NCI-H526 (cell line): ENCODE measurements at regions not wholly inside any gene's neighbourhood (a gene's known extent, or its start where the extent isn't known, plus 50 kb on each side); places are given as distances from the start of the nearest gene placed in this dataset.
"Not testable (repeated sequence)": the region's sequence is repeated elsewhere in the genome, so short reads cannot be mapped to it uniquely, and the experiment has no call there.

ENCODE experiments used
- DNase-seq, 2 experiments: peaks; one replicate each; lab custom pipeline; 2025; lab: John Stamatoyannopoulos, UW

- no peak for DNase-seq
Observed at GRCh38 chr6:137969874-137970273, 102.8 kb downstream of the TNFAIP3 start.

- no peak for DNase-seq
Observed at GRCh38 chr6:137970368-137970767, 103.3 kb downstream of the TNFAIP3 start.

GRCh38 chr6:137973201-137973600 lies 106.1 kb downstream of the TNFAIP3 start:
- no peak for DNase-seq

GRCh38 chr6:137975188-137975940 lies 108.3 kb downstream of the TNFAIP3 start:
- DNase-seq: no peak

- DNase-seq: no peak
Observed at GRCh38 chr6:137976430-137976829, 109.4 kb downstream of the TNFAIP3 start.

- no peak for DNase-seq
Observed at GRCh38 chr6:137977206-137977605, 110.1 kb downstream of the TNFAIP3 start.

GRCh38 chr6:137977814-137978213 lies 110.8 kb downstream of the TNFAIP3 start:
- no peak for DNase-seq

GRCh38 chr6:137978252-137978896 lies 111.3 kb downstream of the TNFAIP3 start:
- no peak for DNase-seq

- DNase-seq: not testable (repeated sequence)
Observed at GRCh38 chr6:137979263-137979662, 112.2 kb downstream of the TNFAIP3 start.

GRCh38 chr6:137980777-137981176 lies 113.7 kb downstream of the TNFAIP3 start:
- no peak for DNase-seq

- no peak for DNase-seq
Observed at GRCh38 chr6:137981758-137982157, 114.7 kb downstream of the TNFAIP3 start.

GRCh38 chr6:137982418-137983189 lies 115.5 kb downstream of the TNFAIP3 start:
- no peak for DNase-seq

- DNase-seq: no peak
Observed at GRCh38 chr6:137983269-137983668, 116.2 kb downstream of the TNFAIP3 start.

GRCh38 chr6:137989664-137990063 lies 117.6 kb downstream of the PERP start:
- no peak for DNase-seq

GRCh38 chr6:137995371-137995770 lies 111.8 kb downstream of the PERP start:
- no peak for DNase-seq

- peak; percentile 64 to 65 for DNase-seq
Observed at GRCh38 chr6:137998461-137999019, 108.7 kb downstream of the PERP start.

- DNase-seq: no peak
Observed at GRCh38 chr6:137999815-138000214, 107.4 kb downstream of the PERP start.

GRCh38 chr6:138000941-138001340 lies 106.3 kb downstream of the PERP start:
- DNase-seq: no peak

- peak; percentile 26 to 65 for DNase-seq
Observed at GRCh38 chr6:138001750-138002349, 105.4 kb downstream of the PERP start.

GRCh38 chr6:138004430-138005287 lies 102.6 kb downstream of the PERP start:
- peak; percentile 1 to 54 for DNase-seq

GRCh38 chr6:138005846-138006245 lies 101.4 kb downstream of the PERP start:
- DNase-seq: no peak
